ENCODE measurements at regions not wholly inside any gene's neighbourhood (a gene's known extent, or its start where the extent isn't known, plus 50 kb on each side); places are given as distances from the start of the nearest gene placed in this dataset.

- Histone ChIP-seq H3K4me2 (ENCODE audit: low read length) (no peak overlapping the region), H3K9me3 (ENCODE audit: low read length) (no peaks in the 10 kb centered on the region), H3K9ac (ENCODE audit: low read length) (no peak overlapping the region), H3K4me3 (ENCODE audit: low read length) (no peak overlapping the region), H3K36me3 (ENCODE audit: insufficient read depth, low read length) (no peaks in the 10 kb centered on the region), H3K27me3 (ENCODE audit: insufficient read depth, low read depth, low read length) (no peaks in the 10 kb centered on the region), H3K79me2 (replicated peaks; ENCODE audit: insufficient read depth, low read length) (no peaks in the 10 kb centered on the region), H4K20me1 (ENCODE audit: insufficient read depth) (no peaks in the 10 kb centered on the region), H3K27ac (ENCODE audit: low read length) (no peak overlapping the region), H2AFZ (ENCODE audit: low read depth, low read length) (no peak overlapping the region), H3F3A (ENCODE audit: insufficient read depth, low read length, poor library complexity, severe bottlenecking) (no peaks in the 10 kb centered on the region), H3K9me2 (ENCODE audit: insufficient read depth, low read length) (no peaks in the 10 kb centered on the region)
- no peak for TF ChIP-seq SMC3 (conservative IDR thresholded peaks at IDR 0.05; ENCODE audit: poor library complexity)
Observed at GRCh38 chr3:168888781-168889180, 774.7 kb downstream of the MECOM start.

DNA sequence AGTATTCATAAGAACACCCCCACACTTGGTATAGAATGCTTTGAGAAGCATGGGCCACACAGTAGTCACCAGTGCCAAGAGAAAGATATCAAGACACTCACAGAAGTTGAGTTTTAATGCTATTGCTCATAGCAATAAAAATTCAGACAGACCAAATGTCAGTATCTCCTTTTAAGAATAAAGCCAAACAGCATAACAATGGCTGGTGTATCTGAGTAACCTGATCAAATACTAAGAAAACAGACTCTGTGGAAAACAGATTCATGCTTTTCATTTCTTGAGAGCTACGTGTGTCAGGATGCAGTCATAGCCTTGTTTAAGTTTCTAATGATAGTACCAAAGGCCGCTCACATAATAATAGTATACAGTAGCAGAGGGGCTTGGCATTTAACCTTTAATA is 778.5 kb downstream of the MECOM start:
- Histone ChIP-seq H4K20me1 (ENCODE audit: insufficient read depth) (no peaks in the 10 kb centered on the region), H3K27ac (ENCODE audit: low read length) (no peak overlapping the region), H3K9ac (ENCODE audit: low read length) (no peak overlapping the region), H3K36me3 (ENCODE audit: insufficient read depth, low read length) (no peaks in the 10 kb centered on the region), H3K9me3 (ENCODE audit: low read length) (no peaks in the 10 kb centered on the region), H3F3A (ENCODE audit: insufficient read depth, low read length, poor library complexity, severe bottlenecking) (no peaks in the 10 kb centered on the region), H3K79me2 (replicated peaks; ENCODE audit: insufficient read depth, low read length) (no peaks in the 10 kb centered on the region), H2AFZ (ENCODE audit: low read depth, low read length) (no peak overlapping the region), H3K4me3 (ENCODE audit: low read length) (no peak overlapping the region), H3K27me3 (ENCODE audit: insufficient read depth, low read depth, low read length) (no peaks in the 10 kb centered on the region), H3K4me2 (ENCODE audit: low read length) (no peak overlapping the region), H3K9me2 (ENCODE audit: insufficient read depth, low read length) (no peaks in the 10 kb centered on the region)
- TF ChIP-seq, protein P1, sequence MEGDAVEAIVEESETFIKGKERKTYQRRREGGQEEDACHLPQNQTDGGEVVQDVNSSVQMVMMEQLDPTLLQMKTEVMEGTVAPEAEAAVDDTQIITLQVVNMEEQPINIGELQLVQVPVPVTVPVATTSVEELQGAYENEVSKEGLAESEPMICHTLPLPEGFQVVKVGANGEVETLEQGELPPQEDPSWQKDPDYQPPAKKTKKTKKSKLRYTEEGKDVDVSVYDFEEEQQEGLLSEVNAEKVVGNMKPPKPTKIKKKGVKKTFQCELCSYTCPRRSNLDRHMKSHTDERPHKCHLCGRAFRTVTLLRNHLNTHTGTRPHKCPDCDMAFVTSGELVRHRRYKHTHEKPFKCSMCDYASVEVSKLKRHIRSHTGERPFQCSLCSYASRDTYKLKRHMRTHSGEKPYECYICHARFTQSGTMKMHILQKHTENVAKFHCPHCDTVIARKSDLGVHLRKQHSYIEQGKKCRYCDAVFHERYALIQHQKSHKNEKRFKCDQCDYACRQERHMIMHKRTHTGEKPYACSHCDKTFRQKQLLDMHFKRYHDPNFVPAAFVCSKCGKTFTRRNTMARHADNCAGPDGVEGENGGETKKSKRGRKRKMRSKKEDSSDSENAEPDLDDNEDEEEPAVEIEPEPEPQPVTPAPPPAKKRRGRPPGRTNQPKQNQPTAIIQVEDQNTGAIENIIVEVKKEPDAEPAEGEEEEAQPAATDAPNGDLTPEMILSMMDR (IDR thresholded peaks at IDR 0.05; ENCODE audit: poor library complexity, severe bottlenecking), result no peak
- no peak for TF ChIP-seq TAF1 (IDR thresholded peaks at IDR 0.05; ENCODE audit: low read depth)
- no peak for TF ChIP-seq REST (IDR thresholded peaks at IDR 0.05; ENCODE audit: borderline replicate concordance)
- TF ChIP-seq RAD21 (conservative IDR thresholded peaks at IDR 0.05), result no peak
- no peak for TF ChIP-seq POLR2AphosphoS5 (IDR thresholded peaks at IDR 0.05)
- no peak for TF ChIP-seq EZH2 (IDR thresholded peaks at IDR 0.05; ENCODE audit: borderline replicate concordance, insufficient read depth, low read length, poor library complexity, severe bottlenecking)
- no peak for TF ChIP-seq MXI1 (conservative IDR thresholded peaks at IDR 0.05; ENCODE audit: poor library complexity, severe bottlenecking)
- TF ChIP-seq SMC3 (conservative IDR thresholded peaks at IDR 0.05; ENCODE audit: poor library complexity), result no peak
- no peak for TF ChIP-seq EP300 (conservative IDR thresholded peaks at IDR 0.05; ENCODE audit: poor library complexity, severe bottlenecking)

DNA sequence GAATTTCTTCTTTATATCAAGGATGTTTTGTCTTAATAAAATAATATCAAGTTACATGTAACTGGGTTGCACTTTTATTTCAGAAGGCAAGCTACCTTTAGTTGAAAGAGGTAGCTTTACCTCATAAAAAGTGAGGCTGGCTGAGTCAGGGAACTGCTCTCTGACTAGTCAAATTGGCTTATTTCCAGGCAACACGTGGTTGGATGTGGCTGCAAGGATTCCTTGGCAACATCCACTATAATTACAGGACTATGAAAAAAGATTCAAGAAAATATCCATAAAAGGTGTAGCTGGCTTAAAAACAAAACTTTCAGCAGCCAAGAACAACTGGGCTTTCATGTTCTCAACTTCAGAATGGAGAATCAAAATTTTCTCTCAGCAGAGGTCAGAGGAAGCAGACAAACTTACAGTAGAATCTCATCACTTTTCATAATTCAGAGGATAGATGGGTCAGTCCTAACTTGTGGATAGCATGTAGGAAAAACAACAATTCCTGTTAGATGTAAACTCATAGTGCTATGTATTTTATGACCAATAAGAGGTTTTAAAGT is 779.1 kb downstream of the MECOM start:
- Histone ChIP-seq H4K20me1 (ENCODE audit: insufficient read depth) (no peaks in the 10 kb centered on the region), H3K4me2 (ENCODE audit: low read length) (no peak overlapping the region), H3K4me3 (ENCODE audit: low read length) (no peak overlapping the region), H3K9ac (ENCODE audit: low read length) (no peak overlapping the region), H3K9me2 (ENCODE audit: insufficient read depth, low read length) (no peaks in the 10 kb centered on the region), H3F3A (ENCODE audit: insufficient read depth, low read length, poor library complexity, severe bottlenecking) (no peaks in the 10 kb centered on the region), H3K9me3 (ENCODE audit: low read length) (no peaks in the 10 kb centered on the region), H3K79me2 (replicated peaks; ENCODE audit: insufficient read depth, low read length) (no peaks in the 10 kb centered on the region), H3K36me3 (ENCODE audit: insufficient read depth, low read length) (no peaks in the 10 kb centered on the region), H3K27me3 (ENCODE audit: insufficient read depth, low read depth, low read length) (no peaks in the 10 kb centered on the region), H2AFZ (ENCODE audit: low read depth, low read length) (no peak overlapping the region), H3K27ac (ENCODE audit: low read length) (no peak overlapping the region)
- TF ChIP-seq EZH2 (IDR thresholded peaks at IDR 0.05; ENCODE audit: borderline replicate concordance, insufficient read depth, low read length, poor library complexity, severe bottlenecking) (no peak), RAD21 (conservative IDR thresholded peaks at IDR 0.05) (no peak), REST (IDR thresholded peaks at IDR 0.05; ENCODE audit: borderline replicate concordance) (no peak), EP300 (conservative IDR thresholded peaks at IDR 0.05; ENCODE audit: poor library complexity, severe bottlenecking) (no peak), TAF1 (IDR thresholded peaks at IDR 0.05; ENCODE audit: low read depth) (no peak), POLR2AphosphoS5 (IDR thresholded peaks at IDR 0.05) (no peak), MXI1 (conservative IDR thresholded peaks at IDR 0.05; ENCODE audit: poor library complexity, severe bottlenecking) (no peak)
- TF ChIP-seq, protein P1 (IDR thresholded peaks at IDR 0.05; ENCODE audit: poor library complexity, severe bottlenecking), result no peak
